Activated CD8-positive, alpha-beta memory T cell treated with anti-CD3 and anti-CD28 coated beads for 36 hours (primary cell): ENCODE measurements at regions not wholly inside any gene's neighbourhood (a gene's known extent, or its start where the extent isn't known, plus 50 kb on each side); places are given as distances from the start of the nearest gene placed in this dataset.
"Not testable (repeated sequence)": the region's sequence is repeated elsewhere in the genome, so short reads cannot be mapped to it uniquely, and the experiment has no call there.

ENCODE experiments used
- CTCF ChIA-PET: fragments of 350-600 bp; sonication (Branson Sonifier 250); formaldehyde crosslinking; loops from one replicate; lab custom pipeline; 2021; ENCODE audit warnings: antibody characterized with exemption; lab: Charles Lee
- POLR2A ChIA-PET: fragments of 350-600 bp; sonication (Branson Sonifier 250); formaldehyde crosslinking; loops from one replicate; lab custom pipeline; 2021; ENCODE audit warnings: antibody characterized with exemption; lab: Charles Lee

DNA sequence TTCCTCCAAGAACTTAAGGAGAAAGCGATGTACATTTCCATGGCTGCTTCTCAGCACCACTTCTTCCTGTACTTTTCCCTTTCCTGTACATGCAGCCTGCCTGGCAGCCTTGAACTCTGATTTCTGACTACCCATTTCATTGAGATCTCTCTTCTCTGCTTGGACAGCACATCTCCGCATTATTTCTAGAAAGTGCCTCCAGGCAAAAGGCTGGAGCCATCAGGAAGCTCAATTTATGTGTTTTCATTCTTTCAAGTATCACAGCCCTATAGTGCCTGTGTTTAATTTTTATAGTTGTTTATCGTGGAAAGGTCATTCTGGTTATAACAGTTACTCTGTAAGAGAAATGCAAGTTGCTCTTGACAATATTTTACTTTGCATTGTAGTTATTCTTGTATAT, 688.0 kb upstream of the ANKRD30A start:
- ChIA-PET POLR2A (no interaction called here), CTCF (no interaction called here)

DNA sequence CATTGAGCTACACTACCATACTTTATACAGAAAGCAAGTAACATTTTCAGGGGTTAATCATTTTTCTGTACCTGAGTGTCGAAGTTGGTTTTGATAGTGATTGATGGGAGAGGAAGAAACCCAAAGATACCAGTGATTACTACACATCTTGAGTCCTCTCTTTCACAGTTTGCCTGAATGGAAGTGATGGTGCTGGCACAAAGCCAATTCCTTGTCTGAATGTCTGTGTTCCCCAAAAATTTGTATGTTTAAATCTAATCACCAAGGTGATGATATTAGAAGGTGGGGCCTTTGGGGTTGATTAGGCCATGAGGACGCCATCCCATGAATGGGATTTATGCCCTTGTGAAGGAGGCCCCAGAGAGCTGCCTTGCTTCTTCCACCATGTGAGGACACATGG, 696.9 kb upstream of the ANKRD30A start:
- CTCF ChIA-PET = no interaction called here
- POLR2A ChIA-PET = no interaction called here

DNA sequence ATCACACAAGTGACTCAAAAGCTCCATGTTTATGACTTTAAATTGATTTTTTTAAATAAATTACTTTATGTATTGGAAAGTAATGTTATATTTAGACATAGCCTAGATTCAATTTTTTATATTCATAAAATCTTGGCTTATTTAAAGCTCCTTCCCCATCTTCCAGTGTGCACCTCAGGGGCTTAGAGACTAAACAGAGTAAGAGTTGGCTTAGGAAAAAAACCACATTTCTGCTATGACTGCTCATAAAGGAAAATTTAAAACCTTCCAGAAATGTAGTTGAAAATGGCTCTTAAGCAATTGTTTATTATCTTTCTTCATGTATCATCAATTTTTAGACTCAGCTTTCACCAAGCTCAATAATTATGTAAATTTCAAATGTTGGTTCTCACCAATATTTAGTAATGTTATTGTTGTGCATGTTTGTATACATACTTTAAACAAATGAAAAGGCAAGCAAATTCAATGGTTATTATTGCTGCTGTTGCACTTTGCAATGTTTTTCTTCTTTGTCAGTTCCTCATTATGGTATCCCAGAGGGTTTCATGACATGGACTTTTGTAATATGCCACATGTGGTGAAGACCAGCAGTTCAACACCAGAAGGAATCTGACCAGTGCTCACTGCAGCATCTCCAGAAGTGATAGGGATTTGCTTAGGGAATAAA, 700.1 kb upstream of the ANKRD30A start:
- POLR2A ChIA-PET = no interaction called here
- CTCF ChIA-PET = no interaction called here

- CTCF ChIA-PET = no interaction called here
- POLR2A ChIA-PET = no interaction called here
These were observed 700.9 kb upstream of the ANKRD30A start for GRCh38 chr10:36424502-36424901.

DNA sequence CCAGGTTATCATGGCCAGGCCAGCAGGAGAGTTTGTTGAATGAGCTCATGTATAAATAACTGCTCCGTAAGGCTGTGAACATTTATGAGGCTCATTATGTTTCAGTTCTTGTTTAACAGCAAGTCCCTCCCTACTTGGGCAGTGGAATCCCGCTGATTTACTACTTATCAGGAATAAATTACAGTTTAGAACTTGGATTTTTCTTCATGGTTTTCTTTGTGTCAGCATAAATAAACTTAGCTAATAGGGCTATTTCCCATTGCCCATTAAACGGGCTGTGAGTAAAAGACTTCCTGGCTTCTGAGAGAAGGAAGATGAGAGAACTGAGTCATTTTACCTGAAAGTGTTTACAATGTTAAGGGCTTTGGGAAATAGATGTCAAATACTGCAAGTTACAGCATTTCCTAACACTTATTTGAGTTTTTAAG, 701.6 kb upstream of the ANKRD30A start:
- ChIA-PET POLR2A (no interaction called here), CTCF (no interaction called here)

GRCh38 chr10:36421992-36422391, 703.4 kb upstream of the ANKRD30A start:
- ChIA-PET POLR2A (no interaction called here), CTCF (no interaction called here)

GRCh38 chr10:36416513-36416912, 708.9 kb upstream of the ANKRD30A start:
- ChIA-PET POLR2A (no interaction called here), CTCF (no interaction called here)

DNA sequence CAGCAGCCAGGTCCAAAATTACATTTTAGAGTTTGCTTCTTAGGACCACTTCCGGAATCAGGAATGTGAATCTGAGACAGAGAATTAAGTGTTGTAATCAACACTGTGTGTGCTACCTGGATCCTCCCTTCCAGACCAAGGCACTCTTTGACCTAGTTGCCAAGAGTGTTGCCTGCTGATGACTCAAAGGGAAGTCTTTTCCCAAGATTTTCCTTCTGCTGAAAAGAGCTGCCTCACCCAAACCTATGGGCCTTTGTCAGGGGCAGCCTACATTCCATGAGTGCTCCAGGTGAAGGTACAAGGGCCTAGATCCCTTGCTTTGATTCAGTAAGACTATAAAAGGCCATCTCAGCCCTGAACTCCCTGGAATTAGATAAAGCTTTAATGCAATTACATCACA, 712.5 kb upstream of the ANKRD30A start:
- ChIA-PET POLR2A (no interaction called here), CTCF (no interaction called here)

- POLR2A ChIA-PET, CTCF ChIA-PET: not testable (repeated sequence)
These were observed 725.2 kb upstream of the ANKRD30A start for GRCh38 chr10:36400238-36400637.

- ChIA-PET POLR2A (no interaction called here), CTCF (no interaction called here)
These were observed 731.6 kb upstream of the ANKRD30A start for GRCh38 chr10:36393801-36394200.

DNA sequence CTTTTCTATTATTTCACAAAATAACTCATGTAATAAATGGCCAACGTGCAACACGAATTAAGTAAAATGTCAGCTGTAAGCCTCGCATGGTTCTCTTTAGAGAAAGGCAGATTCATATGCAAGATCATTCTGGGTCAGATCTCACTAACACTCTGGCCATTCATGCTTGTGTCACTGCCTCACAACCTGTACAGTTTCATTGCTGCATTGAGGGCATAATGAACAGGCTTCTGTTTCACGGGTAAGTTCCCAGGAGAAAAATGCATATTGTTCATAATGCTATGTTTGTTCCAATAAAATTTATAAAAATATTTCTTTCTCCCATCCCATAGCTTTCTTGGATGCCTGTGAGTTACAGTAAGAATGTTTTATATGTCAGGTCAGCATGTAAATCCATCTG, 734.0 kb upstream of the ANKRD30A start:
- ChIA-PET CTCF (no interaction called here), POLR2A (no interaction called here)

- CTCF ChIA-PET = no interaction called here
These were observed 735.2 kb upstream of the ANKRD30A start for GRCh38 chr10:36390221-36390620.

GRCh38 chr10:36388166-36388565, 737.2 kb upstream of the ANKRD30A start:
- POLR2A ChIA-PET = no interaction called here

More at GRCh38 chr10:36390221-36390620, 735.2 kb upstream of the ANKRD30A start:
- POLR2A ChIA-PET = no interaction called here

DNA sequence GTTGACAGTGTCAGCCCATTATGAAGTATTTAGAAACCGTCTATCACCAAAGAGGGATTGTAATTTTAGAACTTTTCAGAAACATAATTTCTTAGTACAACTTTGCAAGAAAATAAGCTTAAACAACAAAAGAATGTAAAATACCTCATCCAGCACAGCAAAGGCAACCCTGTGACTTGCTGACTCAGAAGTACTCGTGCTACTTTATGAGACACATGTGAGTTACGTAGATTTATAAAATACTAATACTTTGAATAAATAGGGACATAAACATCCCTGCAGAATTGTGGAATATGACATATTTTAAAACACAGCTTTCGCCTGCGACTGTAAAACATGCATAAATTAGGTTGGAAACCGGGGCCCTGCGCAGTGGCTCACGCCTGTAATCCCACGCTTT, 739.7 kb upstream of the ANKRD30A start:
- ChIA-PET CTCF (no interaction called here), POLR2A (no interaction called here)

More at GRCh38 chr10:36388166-36388565, 737.2 kb upstream of the ANKRD30A start:
- CTCF ChIA-PET = no interaction called here

DNA sequence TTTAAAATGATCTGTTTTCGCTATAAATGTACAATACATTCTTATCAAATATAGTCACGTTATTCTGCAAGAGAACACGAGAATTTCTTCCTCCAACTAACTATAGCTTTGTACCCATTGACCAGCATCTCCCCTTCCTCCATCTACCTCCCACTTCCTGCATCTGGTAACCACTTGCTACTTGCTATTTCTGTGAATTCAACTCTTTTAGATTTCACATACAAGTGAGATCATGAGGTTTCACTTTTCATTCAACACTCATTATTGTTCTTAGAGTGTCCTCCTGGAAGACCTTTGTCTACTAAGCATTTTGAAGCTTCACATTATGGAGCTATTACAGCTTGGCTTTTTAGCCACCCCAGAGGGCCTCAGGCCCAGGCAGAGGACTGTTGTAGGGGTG, 741.3 kb upstream of the FZD8 start:
- POLR2A ChIA-PET = no interaction called here
- CTCF ChIA-PET = no interaction called here

DNA sequence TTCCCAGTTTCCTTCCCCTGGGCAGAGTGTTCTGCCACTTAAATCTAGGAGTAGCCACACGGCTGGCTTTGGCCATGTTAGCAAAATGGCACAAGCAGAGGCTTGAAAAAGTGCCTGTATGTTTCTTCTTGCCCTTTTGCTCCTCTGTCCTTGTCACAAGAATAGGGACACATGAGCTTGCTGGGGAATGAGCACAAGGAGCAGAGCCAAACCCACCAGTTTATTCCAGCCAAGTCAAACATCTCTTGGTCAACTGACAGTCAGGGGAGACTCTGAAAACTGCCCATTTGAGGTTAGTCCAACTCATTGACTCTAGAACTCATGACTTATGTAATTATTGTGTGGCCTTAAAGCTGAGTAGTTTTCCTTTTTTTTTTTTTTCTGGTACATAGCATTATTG, 739.7 kb upstream of the FZD8 start:
- POLR2A ChIA-PET = no interaction called here
- CTCF ChIA-PET = no interaction called here

GRCh38 chr10:36380538-36380937, 738.4 kb upstream of the FZD8 start:
- ChIA-PET CTCF (no interaction called here), POLR2A (no interaction called here)

GRCh38 chr10:36375107-36375506, 733.0 kb upstream of the FZD8 start:
- ChIA-PET CTCF (no interaction called here), POLR2A (no interaction called here)

DNA sequence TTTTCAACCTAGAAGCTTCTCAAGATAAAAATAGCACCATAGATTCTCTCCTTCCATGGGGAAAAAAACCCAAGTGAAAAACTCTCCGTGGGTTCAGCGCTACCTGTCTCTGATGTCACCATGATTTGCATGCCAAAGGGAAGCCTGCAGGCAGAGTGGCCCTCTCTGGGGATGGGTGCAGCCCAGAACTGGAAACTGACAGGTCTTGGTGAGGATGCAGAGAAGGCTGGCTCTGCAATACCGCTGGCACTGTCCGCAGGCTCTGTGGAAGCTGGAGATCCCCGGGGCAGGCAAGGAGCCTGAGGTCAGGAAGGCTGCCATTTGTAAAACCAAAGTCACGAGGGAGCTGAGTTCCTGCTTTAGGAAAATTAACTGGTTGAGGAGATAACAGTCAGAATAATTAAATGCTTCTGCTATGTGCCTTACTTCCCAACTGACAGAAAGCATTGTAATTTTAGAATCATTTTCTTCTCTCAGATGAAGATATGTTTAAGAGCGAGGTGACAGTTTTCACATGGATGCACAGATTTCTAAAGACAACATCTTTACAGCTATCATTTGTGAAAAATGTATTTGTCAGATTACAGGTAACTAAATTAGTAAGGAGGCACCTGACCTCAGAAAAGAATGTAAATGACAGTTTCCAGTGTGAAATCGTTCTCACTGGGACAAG, 731.5 kb upstream of the FZD8 start:
- ChIA-PET CTCF (no interaction called here), POLR2A (no interaction called here)

DNA sequence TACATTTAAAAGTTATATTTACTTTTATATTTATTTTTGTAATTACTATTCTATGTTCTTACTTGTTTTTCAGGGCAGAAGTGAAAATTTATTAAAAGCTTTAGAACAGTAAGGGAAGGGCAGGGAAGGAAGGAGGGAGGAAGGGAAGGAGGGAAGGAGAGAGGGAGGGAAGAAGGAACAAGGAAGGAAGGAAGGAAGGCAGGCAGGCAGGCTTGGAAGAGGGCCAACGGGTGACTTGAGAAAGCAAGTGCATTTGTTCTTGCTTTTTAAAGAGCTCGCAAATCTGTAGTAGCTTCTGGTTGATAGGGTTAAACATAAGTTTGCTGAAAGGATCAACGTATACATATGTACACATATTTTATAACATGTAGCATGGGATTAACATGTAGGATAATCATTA, 725.3 kb upstream of the FZD8 start:
- POLR2A ChIA-PET = no interaction called here
- CTCF ChIA-PET = interaction anchor here (0.7 kb wide), 1 partner anchor 255 kb away, joined by 3 read pairs; no protein-coding TSS in a partner anchor

DNA sequence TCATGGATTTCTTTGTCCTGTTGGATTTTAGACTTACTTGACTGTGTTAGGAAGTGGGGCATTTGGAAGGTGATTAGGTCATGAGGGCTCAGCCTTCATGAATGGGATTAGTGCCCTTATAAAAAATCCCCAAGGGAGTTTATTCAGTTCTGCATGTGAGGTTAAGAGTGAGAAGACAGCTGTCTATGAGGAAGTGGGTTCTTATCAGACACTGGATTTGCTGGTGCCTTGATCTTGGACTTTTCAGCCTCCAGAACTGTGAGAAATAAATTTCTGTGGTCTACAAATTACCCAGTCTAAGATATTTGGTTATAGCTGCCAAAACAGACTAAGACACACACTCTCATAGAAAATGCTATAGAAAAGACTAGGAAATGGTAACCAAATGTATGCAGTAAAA, 724.7 kb upstream of the FZD8 start:
- ChIA-PET CTCF (interaction anchor here (0.7 kb wide), 1 partner anchor 254 kb away, joined by 3 read pairs; no protein-coding TSS in a partner anchor), POLR2A (no interaction called here)
